Sigmoid colon (tissue), 4 donors: ENCODE measurements at regions not wholly inside any gene's neighbourhood (a gene's known extent, or its start where the extent isn't known, plus 50 kb on each side); places are given as distances from the start of the nearest gene placed in this dataset.

ENCODE experiments used
- CTCF ChIP-seq, 4 experiments: fragments of 450-650 bp in 3 of 4; fragments of 200-600 bp in 1 of 4; IDR thresholded peaks; one replicate each; pipeline ENCODE4 v1.5.1; 2016 to 2019; ENCODE audit warnings: antibody characterized with exemption in 4 of 4, mild to moderate bottlenecking in 3 of 4, moderate library complexity in 2 of 4
- EP300 ChIP-seq, 4 donors: sonication (generic); formaldehyde crosslinking; IDR thresholded peaks; one replicate each; pipeline ENCODE4 v1.6.1; 2017; ENCODE audit warnings: antibody characterized with exemption in 4 of 4
- POLR2A ChIP-seq, 2 donors: fragments of 450-650 bp; IDR thresholded peaks; one replicate each; pipeline ENCODE4 v1.6.1; 2016; ENCODE audit warnings: antibody characterized with exemption in 2 of 2, mild to moderate bottlenecking in 2 of 2, moderate library complexity in 2 of 2
- POLR2AphosphoS5 ChIP-seq, 4 donors: sonication (generic); formaldehyde crosslinking; IDR thresholded peaks; one replicate each; pipeline ENCODE4 v1.6.1; 2017; ENCODE audit warnings: antibody characterized with exemption in 4 of 4

- TF ChIP-seq CTCF (IDR thresholded peaks at IDR 0.05) (no peak), POLR2A (IDR thresholded peaks at IDR 0.05) (no peak), POLR2AphosphoS5 (IDR thresholded peaks at IDR 0.05) (no peak), EP300 (IDR thresholded peaks at IDR 0.05) (no peak)
Observed at GRCh38 chr4:131347816-131348215, 1801.3 kb upstream of the PCDH10 start.
